ENCODE measurements at regions not wholly inside any gene's neighbourhood (a gene's known extent, or its start where the extent isn't known, plus 50 kb on each side); places are given as distances from the start of the nearest gene placed in this dataset.

DNA sequence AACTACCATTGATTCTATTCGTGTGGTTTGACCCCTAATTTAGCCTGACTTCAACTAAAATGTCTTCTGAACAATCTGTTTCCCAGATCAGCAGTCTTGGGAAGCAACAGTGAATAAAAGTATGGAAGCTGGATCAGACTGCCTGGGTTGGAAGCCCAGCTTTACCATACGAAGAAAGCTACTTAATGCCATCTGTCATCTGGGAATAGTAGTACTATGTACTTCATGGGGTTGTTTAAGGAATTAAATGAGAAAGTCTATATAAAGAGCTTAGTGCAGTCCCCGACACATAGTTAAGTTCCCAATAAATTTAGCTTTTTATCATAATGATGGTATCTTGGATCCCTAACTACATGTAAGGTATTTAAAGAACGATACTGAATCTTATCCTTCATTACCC, 151.5 kb upstream of the ERCC4 start:
- DNase-seq (ENCODE audit: low spot score) (no peak), ATAC-seq (ENCODE audit: low FRiP score) (no peak)
- TF ChIP-seq, protein P1, sequence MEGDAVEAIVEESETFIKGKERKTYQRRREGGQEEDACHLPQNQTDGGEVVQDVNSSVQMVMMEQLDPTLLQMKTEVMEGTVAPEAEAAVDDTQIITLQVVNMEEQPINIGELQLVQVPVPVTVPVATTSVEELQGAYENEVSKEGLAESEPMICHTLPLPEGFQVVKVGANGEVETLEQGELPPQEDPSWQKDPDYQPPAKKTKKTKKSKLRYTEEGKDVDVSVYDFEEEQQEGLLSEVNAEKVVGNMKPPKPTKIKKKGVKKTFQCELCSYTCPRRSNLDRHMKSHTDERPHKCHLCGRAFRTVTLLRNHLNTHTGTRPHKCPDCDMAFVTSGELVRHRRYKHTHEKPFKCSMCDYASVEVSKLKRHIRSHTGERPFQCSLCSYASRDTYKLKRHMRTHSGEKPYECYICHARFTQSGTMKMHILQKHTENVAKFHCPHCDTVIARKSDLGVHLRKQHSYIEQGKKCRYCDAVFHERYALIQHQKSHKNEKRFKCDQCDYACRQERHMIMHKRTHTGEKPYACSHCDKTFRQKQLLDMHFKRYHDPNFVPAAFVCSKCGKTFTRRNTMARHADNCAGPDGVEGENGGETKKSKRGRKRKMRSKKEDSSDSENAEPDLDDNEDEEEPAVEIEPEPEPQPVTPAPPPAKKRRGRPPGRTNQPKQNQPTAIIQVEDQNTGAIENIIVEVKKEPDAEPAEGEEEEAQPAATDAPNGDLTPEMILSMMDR (IDR thresholded peaks at IDR 0.05), result no peak

DNA sequence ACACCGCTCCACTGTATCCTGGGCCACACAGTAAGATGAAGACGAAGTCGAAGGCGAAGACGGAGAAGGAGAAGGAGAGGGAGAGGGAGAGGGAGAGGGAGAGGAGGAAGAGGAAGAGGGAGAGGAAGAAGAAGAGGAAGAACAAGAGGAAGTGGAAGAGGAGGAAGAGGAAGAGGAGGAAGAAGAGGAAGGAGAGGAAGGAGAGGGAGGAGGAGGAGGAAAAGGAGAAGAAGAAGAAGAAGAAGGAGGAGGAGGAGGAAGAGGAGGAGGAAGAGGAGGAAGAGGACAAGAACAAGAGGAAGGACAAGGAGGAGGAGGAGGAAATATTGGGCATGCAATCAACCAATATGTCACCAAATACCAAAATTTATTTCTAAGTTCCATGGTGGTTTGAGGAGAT, 149.5 kb upstream of the ERCC4 start:
- no peak for DNase-seq (ENCODE audit: low spot score)
- no peak for ATAC-seq (ENCODE audit: low FRiP score)
- TF ChIP-seq, protein P1 (IDR thresholded peaks at IDR 0.05), result no peak

DNA sequence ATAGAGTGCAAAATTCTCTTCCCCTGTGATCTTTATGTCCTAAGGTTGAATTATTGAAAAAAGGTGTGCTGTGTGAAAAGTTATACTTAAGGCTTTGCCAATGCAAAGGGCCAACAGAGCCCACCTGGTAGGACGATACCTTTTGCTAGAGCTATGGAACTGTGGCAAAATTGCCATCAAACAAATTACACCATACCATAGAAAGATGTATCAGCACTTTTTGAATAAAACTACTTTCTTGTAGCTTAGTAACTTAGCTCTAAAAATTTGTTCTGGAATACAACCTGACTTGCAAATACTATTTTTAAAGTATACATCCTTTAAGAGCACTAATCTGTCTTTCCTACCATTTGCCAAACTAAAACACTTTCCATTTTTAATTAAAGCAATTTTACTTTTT, 147.2 kb upstream of the ERCC4 start:
- TF ChIP-seq, protein P1 (IDR thresholded peaks at IDR 0.05), result no peak
- DNase-seq (ENCODE audit: low spot score), result no peak
- ATAC-seq (ENCODE audit: low FRiP score), result no peak

DNA sequence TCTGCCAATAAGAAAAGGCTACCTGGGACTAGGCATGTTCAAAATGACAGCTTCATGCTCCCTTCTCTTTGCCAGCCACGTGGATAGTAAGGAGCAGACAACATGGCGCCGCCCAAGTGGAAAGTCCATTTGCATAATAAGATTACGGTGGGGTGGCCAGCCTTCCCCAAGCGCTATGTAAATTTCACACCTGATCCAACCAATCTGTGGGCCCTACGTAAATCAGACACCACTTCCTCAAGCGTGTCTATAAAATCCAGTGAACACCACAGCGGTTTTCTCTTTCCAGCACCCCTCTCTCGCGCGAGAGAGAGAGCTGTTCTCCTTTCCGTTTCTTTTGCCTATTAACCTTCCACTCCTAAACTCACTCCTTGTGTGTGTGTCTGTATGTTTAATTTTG, 140.3 kb upstream of the ERCC4 start:
- TF ChIP-seq, protein P1 (IDR thresholded peaks at IDR 0.05), result no peak
- DNase-seq (ENCODE audit: low spot score) (no peak), ATAC-seq (ENCODE audit: low FRiP score) (no peak)

DNA sequence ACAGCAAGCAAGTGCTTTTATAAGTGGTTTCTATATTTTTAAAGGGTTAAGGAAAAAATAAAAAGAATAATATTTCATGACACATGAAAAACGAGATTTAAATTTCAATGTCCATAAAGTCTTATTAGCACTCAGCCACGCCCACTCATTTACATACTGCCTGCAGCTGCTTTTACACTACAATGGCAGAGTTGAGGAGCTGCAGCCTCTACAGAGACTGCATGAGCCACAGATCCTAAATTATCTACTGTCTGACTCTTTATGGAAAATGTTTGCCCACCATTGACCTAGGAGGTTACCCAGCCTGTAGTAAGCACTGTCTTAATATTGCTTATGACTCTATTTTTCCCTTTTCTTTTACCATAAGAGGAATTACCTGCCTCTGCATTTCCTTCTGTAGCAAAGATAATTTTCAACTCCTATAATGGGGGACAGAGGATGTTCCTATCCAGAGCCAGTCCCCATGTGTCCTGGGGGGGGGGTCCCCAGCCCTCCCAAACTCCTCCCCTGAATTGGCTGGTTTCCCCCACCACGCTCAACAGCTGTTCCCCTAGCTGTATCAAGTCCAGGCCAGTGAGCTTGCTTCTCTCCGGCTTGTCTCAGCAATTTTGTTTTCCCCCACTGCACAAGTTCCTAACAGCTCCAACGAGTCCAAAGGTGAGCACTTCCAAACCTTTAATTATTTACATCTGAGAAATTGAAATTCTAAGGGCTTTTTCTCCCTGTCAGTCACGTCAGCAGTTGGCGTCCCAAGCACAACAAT, 139.4 kb upstream of the ERCC4 start:
- ATAC-seq (ENCODE audit: low FRiP score) (no peak), DNase-seq (ENCODE audit: low spot score) (no peak)
- TF ChIP-seq, protein P1 (IDR thresholded peaks at IDR 0.05), result no peak

DNA sequence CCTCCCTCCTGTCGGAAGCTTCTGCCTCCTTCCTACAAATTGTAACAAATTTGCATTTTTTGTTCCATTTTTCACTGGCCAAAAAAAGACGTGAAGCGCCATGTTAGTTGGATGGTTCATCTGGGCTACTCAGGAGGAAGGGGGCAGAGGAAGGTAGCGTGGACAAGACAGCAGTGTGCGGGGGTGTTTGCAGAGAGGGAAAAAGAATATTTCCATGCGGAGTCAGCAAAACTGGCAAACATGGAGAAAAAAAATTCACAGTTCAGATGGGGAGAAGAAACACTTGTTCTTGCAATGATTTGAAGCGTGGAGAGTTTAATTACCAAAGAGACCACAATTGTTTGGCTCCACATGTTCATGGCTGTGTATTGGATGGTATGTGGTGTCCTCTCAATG, 138.8 kb upstream of the ERCC4 start:
- TF ChIP-seq, protein P1 (IDR thresholded peaks at IDR 0.05), result no peak
- ATAC-seq (ENCODE audit: low FRiP score), result no peak
- DNase-seq (ENCODE audit: low spot score), result no peak

DNA sequence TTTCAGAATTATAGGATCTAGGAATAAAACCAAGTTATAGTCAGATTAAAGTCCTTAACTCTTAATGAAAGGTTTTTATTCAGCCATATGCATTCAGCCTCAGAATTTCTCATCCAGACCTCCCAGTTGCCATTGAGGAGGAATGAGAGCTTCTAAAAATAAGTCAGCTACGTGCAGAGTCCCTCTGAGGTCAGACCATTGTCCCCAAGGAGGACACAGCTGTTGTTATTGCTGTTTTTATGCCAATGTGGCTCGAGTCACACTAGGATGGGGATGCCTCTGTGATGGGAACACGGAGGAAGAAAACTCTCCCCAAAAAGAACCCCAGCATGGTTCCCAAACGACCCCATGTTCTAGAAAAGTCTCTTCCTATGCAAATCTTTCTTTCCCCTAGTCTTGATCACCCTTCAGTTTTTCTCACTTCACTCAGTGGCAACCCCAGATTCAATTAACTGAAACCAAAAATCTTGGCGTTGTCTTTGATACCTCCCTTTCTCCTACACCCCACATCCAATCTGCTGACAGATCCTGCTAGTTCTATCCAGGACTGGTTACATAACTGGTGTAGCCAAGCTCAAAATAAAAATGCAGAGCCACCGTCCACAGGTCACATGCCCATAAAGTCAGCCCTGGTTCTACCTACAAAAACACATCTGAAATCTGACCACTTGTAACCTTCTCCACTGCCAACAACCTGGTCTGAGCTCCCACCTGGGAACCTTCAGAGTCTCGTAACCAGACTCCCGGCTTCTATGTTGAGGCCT, 138.2 kb upstream of the ERCC4 start:
- TF ChIP-seq, protein P1 (IDR thresholded peaks at IDR 0.05), result no peak
- DNase-seq (ENCODE audit: low spot score) (no peak), ATAC-seq (ENCODE audit: low FRiP score) (no peak)
